ENCODE measurements at regions not wholly inside any gene's neighbourhood (a gene's known extent, or its start where the extent isn't known, plus 50 kb on each side); places are given as distances from the start of the nearest gene placed in this dataset.

DNA sequence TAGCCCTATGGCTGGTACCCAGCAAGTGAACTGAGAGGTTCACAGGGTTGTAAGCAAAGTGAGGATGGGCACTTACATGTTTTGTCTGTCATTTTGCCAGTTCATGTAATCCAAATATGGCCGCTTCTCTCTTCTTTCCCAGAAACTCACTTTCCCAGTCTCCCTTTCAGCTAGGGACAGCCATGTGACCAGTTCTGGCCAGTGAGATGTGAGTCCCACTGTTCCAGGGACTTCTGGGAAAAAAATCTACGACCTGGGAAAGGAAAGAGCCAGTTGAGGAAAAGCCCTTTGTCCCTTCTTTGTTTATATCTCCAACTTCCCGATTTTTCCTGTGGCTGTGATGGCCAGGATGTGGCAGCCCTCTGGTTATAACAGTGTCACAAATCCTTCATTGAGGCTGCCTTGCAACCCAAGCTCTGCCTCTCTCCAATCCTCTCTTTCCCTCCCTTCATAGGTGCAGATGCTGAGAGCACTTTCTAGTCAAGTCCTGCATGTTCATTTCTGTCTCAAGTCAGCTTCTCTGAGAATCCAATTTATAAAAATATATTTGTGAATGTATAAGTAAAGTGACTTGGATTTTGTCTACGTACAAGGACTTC lies 148.6 kb upstream of the ZFP64 start:
- no peaks in the 10 kb centered on the region for H3K9me3 ChIP-seq
- H3K4me3 ChIP-seq = no peak overlapping the region
- no peak overlapping the region for H3K27ac ChIP-seq
- TF ChIP-seq, protein P1, sequence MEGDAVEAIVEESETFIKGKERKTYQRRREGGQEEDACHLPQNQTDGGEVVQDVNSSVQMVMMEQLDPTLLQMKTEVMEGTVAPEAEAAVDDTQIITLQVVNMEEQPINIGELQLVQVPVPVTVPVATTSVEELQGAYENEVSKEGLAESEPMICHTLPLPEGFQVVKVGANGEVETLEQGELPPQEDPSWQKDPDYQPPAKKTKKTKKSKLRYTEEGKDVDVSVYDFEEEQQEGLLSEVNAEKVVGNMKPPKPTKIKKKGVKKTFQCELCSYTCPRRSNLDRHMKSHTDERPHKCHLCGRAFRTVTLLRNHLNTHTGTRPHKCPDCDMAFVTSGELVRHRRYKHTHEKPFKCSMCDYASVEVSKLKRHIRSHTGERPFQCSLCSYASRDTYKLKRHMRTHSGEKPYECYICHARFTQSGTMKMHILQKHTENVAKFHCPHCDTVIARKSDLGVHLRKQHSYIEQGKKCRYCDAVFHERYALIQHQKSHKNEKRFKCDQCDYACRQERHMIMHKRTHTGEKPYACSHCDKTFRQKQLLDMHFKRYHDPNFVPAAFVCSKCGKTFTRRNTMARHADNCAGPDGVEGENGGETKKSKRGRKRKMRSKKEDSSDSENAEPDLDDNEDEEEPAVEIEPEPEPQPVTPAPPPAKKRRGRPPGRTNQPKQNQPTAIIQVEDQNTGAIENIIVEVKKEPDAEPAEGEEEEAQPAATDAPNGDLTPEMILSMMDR (IDR thresholded peaks at IDR 0.05) = no peak
- TF ChIP-seq POLR2A (IDR thresholded peaks at IDR 0.05) = no peak
- TF ChIP-seq POLR2AphosphoS5 (IDR thresholded peaks at IDR 0.05) = no peak
- no peaks in the 10 kb centered on the region for H3K4me1 ChIP-seq (replicated peaks)
- DNase-seq (ENCODE audit: low spot score) = no peak
- no peaks in the 10 kb centered on the region for H3K27me3 ChIP-seq (replicated peaks; ENCODE audit: insufficient read depth)
- no peaks in the 10 kb centered on the region for H3K36me3 ChIP-seq
- 76% methylated on average over 4 of the region's 4 CpGs for WGBS
- intact Hi-C loops (cut with DNase I) = no loop called here

DNA sequence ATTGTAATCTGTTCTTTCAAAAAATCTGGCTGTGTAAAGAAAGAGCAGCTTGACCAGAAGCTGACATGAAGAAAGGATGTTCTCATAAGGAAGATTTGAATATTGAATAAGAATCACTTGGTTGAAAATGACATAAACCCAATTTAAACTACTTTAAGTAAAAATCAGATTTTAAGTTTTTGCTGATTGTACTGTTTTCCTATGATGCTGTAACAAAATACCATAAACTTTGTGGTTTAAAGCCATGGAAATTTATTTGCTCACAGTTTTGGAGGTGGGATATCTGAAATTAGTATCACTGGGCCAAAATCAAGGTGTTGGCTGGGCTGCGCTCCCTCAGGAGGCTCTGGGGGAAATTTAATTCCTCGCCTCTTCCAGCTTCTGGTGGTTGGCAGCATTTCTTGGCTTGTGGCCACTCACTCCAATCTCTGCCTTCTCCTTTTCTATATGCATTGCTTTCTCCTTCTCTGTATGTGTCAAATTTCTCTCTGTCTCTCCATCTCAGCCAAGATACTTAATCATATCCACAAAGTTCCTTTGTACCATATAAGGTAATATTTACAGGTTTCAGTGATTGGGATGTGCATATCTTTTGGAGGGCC lies 141.2 kb upstream of the ZFP64 start:
- Histone ChIP-seq H3K9me3 (no peaks in the 10 kb centered on the region), H3K4me1 (replicated peaks) (no peaks in the 10 kb centered on the region), H3K36me3 (no peaks in the 10 kb centered on the region), H3K4me3 (no peak overlapping the region), H3K27me3 (replicated peaks; ENCODE audit: insufficient read depth) (no peaks in the 10 kb centered on the region), H3K27ac (no peak overlapping the region)
- WGBS = 75% methylated on average over 2 of the region's 2 CpGs
- no peak for TF ChIP-seq POLR2AphosphoS5 (IDR thresholded peaks at IDR 0.05)
- TF ChIP-seq POLR2A (IDR thresholded peaks at IDR 0.05) = no peak
- TF ChIP-seq, protein P1 (IDR thresholded peaks at IDR 0.05) = no peak
- no peak for DNase-seq (ENCODE audit: low spot score)
- intact Hi-C loops (cut with DNase I) = no loop called here

DNA sequence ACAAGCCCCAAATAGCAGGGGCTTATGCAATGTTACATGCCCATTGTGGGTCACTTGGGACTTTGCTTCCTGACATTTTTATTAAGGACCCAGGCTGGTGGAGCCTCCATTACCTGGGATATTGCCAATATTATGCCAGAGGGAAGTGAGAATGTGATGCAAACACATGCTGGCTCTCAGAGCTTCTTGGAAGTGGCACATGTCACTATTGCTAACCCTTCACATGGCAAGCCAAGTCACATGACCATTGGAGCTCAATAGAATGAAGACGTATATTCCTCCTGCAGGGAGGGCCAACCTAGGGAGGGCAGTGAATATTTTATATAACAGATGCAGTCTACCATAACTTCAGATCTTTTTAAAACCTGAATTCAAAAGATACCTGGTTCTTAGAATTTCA lies 140.7 kb upstream of the ZFP64 start:
- DNase-seq (ENCODE audit: low spot score) = no peak
- Histone ChIP-seq H3K4me3 (no peak overlapping the region), H3K27ac (no peak overlapping the region), H3K4me1 (replicated peaks) (no peaks in the 10 kb centered on the region), H3K27me3 (replicated peaks; ENCODE audit: insufficient read depth) (no peaks in the 10 kb centered on the region), H3K9me3 (no peaks in the 10 kb centered on the region), H3K36me3 (no peaks in the 10 kb centered on the region)
- intact Hi-C loops (cut with DNase I) = no loop called here
- WGBS = 84% methylated on average over 1 of the region's 1 CpG
- TF ChIP-seq, protein P1 (IDR thresholded peaks at IDR 0.05) = no peak
- TF ChIP-seq POLR2AphosphoS5 (IDR thresholded peaks at IDR 0.05) = no peak
- TF ChIP-seq POLR2A (IDR thresholded peaks at IDR 0.05) = no peak

DNA sequence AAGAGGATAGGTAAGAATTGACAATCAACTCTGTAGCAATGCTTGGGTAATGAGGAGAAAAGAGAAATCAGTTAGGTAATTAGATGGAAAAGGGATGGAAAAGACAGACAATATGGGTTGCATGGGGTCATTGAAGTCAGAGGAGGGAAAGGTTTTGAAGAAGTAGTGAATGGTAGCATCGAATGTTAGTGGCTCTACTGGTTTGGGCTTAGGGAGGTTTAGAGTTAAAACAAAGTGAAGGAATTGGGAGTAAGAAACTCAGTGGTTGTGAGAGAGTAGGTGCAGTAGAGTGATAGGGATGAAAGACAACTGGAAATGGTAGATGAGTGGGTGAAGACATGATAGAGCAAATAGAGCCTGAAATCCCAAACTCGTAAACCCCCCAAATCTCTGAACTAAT lies 140.1 kb upstream of the ZFP64 start:
- Histone ChIP-seq H3K9me3 (no peaks in the 10 kb centered on the region), H3K4me3 (no peak overlapping the region), H3K4me1 (replicated peaks) (no peaks in the 10 kb centered on the region), H3K27ac (no peak overlapping the region), H3K36me3 (no peaks in the 10 kb centered on the region), H3K27me3 (replicated peaks; ENCODE audit: insufficient read depth) (no peaks in the 10 kb centered on the region)
- no peak for DNase-seq (ENCODE audit: low spot score)
- intact Hi-C loops (cut with DNase I) = no loop called here
- WGBS = 82% methylated on average over 2 of the region's 2 CpGs
- TF ChIP-seq POLR2A (IDR thresholded peaks at IDR 0.05) (no peak), POLR2AphosphoS5 (IDR thresholded peaks at IDR 0.05) (no peak)
- TF ChIP-seq, protein P1 (IDR thresholded peaks at IDR 0.05) = no peak

DNA sequence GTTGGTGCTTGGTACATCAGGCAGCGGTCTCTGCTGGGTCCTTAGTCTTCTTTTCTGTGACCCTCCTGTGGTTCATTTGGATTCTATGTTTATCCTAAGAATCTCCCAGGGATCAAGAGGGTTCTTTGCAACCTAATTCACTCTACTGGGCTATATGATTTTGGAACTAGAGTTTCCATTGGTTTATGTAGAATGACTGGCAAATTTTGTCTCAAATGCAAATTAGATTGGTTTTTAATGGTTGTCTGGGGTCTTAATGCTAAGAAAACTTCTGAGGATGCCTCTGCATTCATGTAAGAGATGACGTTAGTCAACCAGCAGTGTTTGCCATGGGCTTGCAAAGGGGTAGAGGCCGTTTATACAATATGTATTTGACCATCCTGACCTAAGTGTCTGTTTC lies 129.8 kb upstream of the ZFP64 start:
- TF ChIP-seq, protein P1 (IDR thresholded peaks at IDR 0.05) = no peak
- TF ChIP-seq POLR2AphosphoS5 (IDR thresholded peaks at IDR 0.05) (no peak), POLR2A (IDR thresholded peaks at IDR 0.05) (no peak)
- DNase-seq (ENCODE audit: low spot score) = no peak
- Histone ChIP-seq H3K27ac (no peak overlapping the region), H3K27me3 (replicated peaks; ENCODE audit: insufficient read depth) (no peaks in the 10 kb centered on the region), H3K9me3 (no peaks in the 10 kb centered on the region), H3K4me1 (replicated peaks) (no peaks in the 10 kb centered on the region), H3K4me3 (no peak overlapping the region), H3K36me3 (no peaks in the 10 kb centered on the region)
- WGBS = 93% methylated on average over 3 of the region's 3 CpGs
- intact Hi-C loops (cut with DNase I) = no loop called here

All from prostate gland (tissue), 2 donors.